Neuronal stem cell (in vitro differentiated cells): ENCODE measurements at regions not wholly inside any gene's neighbourhood (a gene's known extent, or its start where the extent isn't known, plus 50 kb on each side); places are given as distances from the start of the nearest gene placed in this dataset.
A peak's percentile ranks its signal among the peaks of the same experiment; 100 is the strongest.

Source experiments
- DNase-seq: peaks from one replicate; pipeline ENCODE4 v3.0.0-alpha.2; 2013; ENCODE audit warnings: low spot score
- H2AFZ ChIP-seq: one replicate; pipeline ENCODE4 v1.6.1; 2013; ENCODE audit warnings: mild to moderate bottlenecking, low read length, inconsistent platforms
- H2AK5ac ChIP-seq: 2 replicates; pipeline ENCODE4 v1.6.1; 2013; ENCODE audit warnings: low read depth, mild to moderate bottlenecking, inconsistent platforms, low read length, moderate library complexity, mixed read lengths
- H2BK120ac ChIP-seq: 2 replicates; pipeline ENCODE4 v1.6.1; 2013; ENCODE audit warnings: low read depth, mild to moderate bottlenecking, inconsistent platforms, low read length, moderate library complexity, mixed read lengths
- H2BK12ac ChIP-seq: one replicate; pipeline ENCODE4 v1.6.1; 2013; ENCODE audit warnings: low read length, inconsistent platforms
- H2BK15ac ChIP-seq: 2 replicates; pipeline ENCODE4 v1.6.1; 2013; ENCODE audit warnings: mild to moderate bottlenecking, low read length, inconsistent platforms, mixed read lengths
- H2BK5ac ChIP-seq: one replicate; pipeline ENCODE4 v1.6.1; 2013; ENCODE audit warnings: inconsistent platforms, mild to moderate bottlenecking, low read length, moderate library complexity
- H3K14ac ChIP-seq: one replicate; pipeline ENCODE4 v1.6.1; 2013; ENCODE audit warnings: low read length, inconsistent platforms
- H3K18ac ChIP-seq: 2 replicates; pipeline ENCODE4 v1.6.1; 2013; ENCODE audit warnings: low read length, inconsistent platforms
- H3K23ac ChIP-seq: 2 replicates; pipeline ENCODE4 v1.6.1; 2013; ENCODE audit warnings: low read depth, mild to moderate bottlenecking, mixed read lengths, low read length, inconsistent platforms; ENCODE audit not compliant: poor library complexity
- H3K27ac ChIP-seq: replicated peaks from 3 replicates; pipeline ENCODE4 v1.5.1; 2013; ENCODE audit warnings: low read length, inconsistent platforms
- H3K27me3 ChIP-seq, 3 experiments: 2 replicates each; pipeline ENCODE4 v1.6.1; 2013; ENCODE audit warnings: low read length in 3 of 3, mild to moderate bottlenecking in 2 of 3, inconsistent platforms in 1 of 3, low read depth in 1 of 3, mixed read lengths in 1 of 3, moderate library complexity in 1 of 3; ENCODE audit not compliant: control insufficient read depth in 3 of 3, insufficient read depth in 3 of 3
- H3K36me3 ChIP-seq, 2 donors: replicated peaks in 1 of 2; 2 replicates each; pipeline ENCODE4 v1.6.1; 2013; ENCODE audit warnings: low read length in 2 of 2; ENCODE audit not compliant: control insufficient read depth in 2 of 2, insufficient read depth in 2 of 2
- H3K4ac ChIP-seq: 2 replicates; pipeline ENCODE4 v1.6.1; 2013; ENCODE audit warnings: inconsistent platforms, mild to moderate bottlenecking, low read length, moderate library complexity
- H3K4me1 ChIP-seq, 2 donors: 1 replicate in 1 of 2; 2 replicates in 1 of 2; pipeline ENCODE4 v1.6.1; 2013; ENCODE audit warnings: low read length in 2 of 2, low read depth in 1 of 2; ENCODE audit not compliant: control insufficient read depth in 2 of 2, insufficient read depth in 1 of 2
- H3K4me2 ChIP-seq: one replicate; pipeline ENCODE4 v1.6.1; 2013; ENCODE audit warnings: mild to moderate bottlenecking, low read length, inconsistent platforms; ENCODE audit not compliant: insufficient read depth, poor library complexity, severe bottlenecking
- H3K4me3 ChIP-seq, 2 donors: 2 replicates each; pipeline ENCODE4 v1.5.1; 2013; ENCODE audit warnings: low read length in 2 of 2, mild to moderate bottlenecking in 2 of 2, inconsistent platforms in 1 of 2, moderate library complexity in 1 of 2
- H3K79me1 ChIP-seq: one replicate; pipeline ENCODE4 v1.6.1; 2013; ENCODE audit warnings: low read depth, mild to moderate bottlenecking, inconsistent platforms, low read length, moderate library complexity
- H3K9ac ChIP-seq: one replicate; pipeline ENCODE4 v1.6.1; 2013; ENCODE audit warnings: mild to moderate bottlenecking, low read depth, low read length, inconsistent platforms; ENCODE audit not compliant: poor library complexity
- H3K9me3 ChIP-seq, 2 donors: replicated peaks in 1 of 2; 2 replicates each; pipeline versions ENCODE3 to v1.6.1; 2013; ENCODE audit warnings: low read length in 2 of 2, mild to moderate bottlenecking in 2 of 2, inconsistent platforms in 1 of 2, low read depth in 1 of 2, mixed read lengths in 1 of 2, moderate library complexity in 1 of 2; ENCODE audit not compliant: control insufficient read depth in 2 of 2, insufficient read depth in 1 of 2
- H4K8ac ChIP-seq: one replicate; pipeline ENCODE4 v1.6.1; 2013; ENCODE audit warnings: low read depth, mild to moderate bottlenecking, inconsistent platforms, low read length, moderate library complexity
- H4K91ac ChIP-seq: one replicate; pipeline ENCODE4 v1.6.1; 2013; ENCODE audit warnings: low read length, low read depth, mild to moderate bottlenecking, inconsistent platforms; ENCODE audit not compliant: poor library complexity
- WGBS, 2 donors: extraction: QIAGEN DNeasy Blood & Tissue Kit; methylation state at CpG; one replicate each; pipeline ENCODE4 v1.1.7; 2013; ENCODE audit warnings: missing lambda C conversion rate in 2 of 2, mixed read lengths in 1 of 2; ENCODE audit not compliant: insufficient read length in 2 of 2, insufficient replicate concordance in 1 of 2; ENCODE audit errors: extremely low coverage in 2 of 2; 5-methylcytosine and 5-hydroxymethylcytosine counted together

- DNase-seq, result no peak
- Histone ChIP-seq H2BK5ac (no peak overlapping the region), H3K4me3 (no peak overlapping the region), H3K79me1 (no peaks in the 10 kb centered on the region), H2AK5ac (no peak overlapping the region), H3K27ac (no peak overlapping the region), H3K36me3 (no peaks in the 10 kb centered on the region), H4K91ac (no peak overlapping the region), H2BK15ac (peak overlapping the region; percentile 11), H3K27me3 (peaks cover 0 to 5% (median 0%) of the 10 kb centered on the region in 3 experiments), H2BK12ac (no peak overlapping the region), H3K23ac (no peak overlapping the region), H3K9me3 (no peaks in the 10 kb centered on the region), H3K18ac (no peak overlapping the region), H3K14ac (no peak overlapping the region), H4K8ac (no peak overlapping the region), H3K4me1 (peaks cover 0 to 6% of the 10 kb centered on the region in 2 donors), H3K4ac (no peak overlapping the region), H2AFZ (no peak overlapping the region), H3K9ac (no peak overlapping the region), H2BK120ac (no peak overlapping the region), H3K4me2 (no peak overlapping the region)
- WGBS, 2 donors, result no CpG with 5 or more reads among the region's 15 CpGs
These were observed 110.7 kb upstream of the SDK2 start for GRCh38 chr17:73754886-73755400.

GRCh38 chr17:73757420-73757819 lies 113.2 kb upstream of the SDK2 start:
- no peak overlapping the region for H2BK120ac ChIP-seq
- no peaks in the 10 kb centered on the region for H3K79me1 ChIP-seq
- no peak overlapping the region for H3K14ac ChIP-seq
- H3K9me3 ChIP-seq, result no peaks in the 10 kb centered on the region
- H3K27ac ChIP-seq, result no peak overlapping the region
- H2BK15ac ChIP-seq, result peak overlapping the region; percentile 11
- no peak overlapping the region for H2AK5ac ChIP-seq
- H2BK5ac ChIP-seq, result no peak overlapping the region
- H3K9ac ChIP-seq, result no peak overlapping the region
- H2BK12ac ChIP-seq, result no peak overlapping the region
- no peak overlapping the region for H3K23ac ChIP-seq
- H3K4me3 ChIP-seq, result no peak overlapping the region
- H3K4me2 ChIP-seq, result no peak overlapping the region
- no peaks in the 10 kb centered on the region for H3K36me3 ChIP-seq
- H4K8ac ChIP-seq, result no peak overlapping the region
- H3K4me1 ChIP-seq, result peaks cover 0 to 14% of the 10 kb centered on the region in 2 donors
- no CpG with 5 or more reads among the region's 12 CpGs for WGBS, 2 donors
- peaks cover 0 to 6% (median 0%) of the 10 kb centered on the region in 3 experiments for H3K27me3 ChIP-seq
- no peak overlapping the region for H4K91ac ChIP-seq
- peak overlapping the region; percentile 67 for H3K18ac ChIP-seq
- no peak for DNase-seq
- no peak overlapping the region for H3K4ac ChIP-seq
- no peak overlapping the region for H2AFZ ChIP-seq

- peaks cover 0 to 14% of the 10 kb centered on the region in 2 donors for H3K4me1 ChIP-seq
- H4K91ac ChIP-seq, result no peak overlapping the region
- no peak for DNase-seq
- no peak overlapping the region for H2BK120ac ChIP-seq
- H3K23ac ChIP-seq, result no peak overlapping the region
- no peak overlapping the region for H2AFZ ChIP-seq
- no peak overlapping the region for H3K4me2 ChIP-seq
- H3K9me3 ChIP-seq, result no peaks in the 10 kb centered on the region
- no peak overlapping the region for H3K4me3 ChIP-seq
- H3K27me3 ChIP-seq, result peaks cover 0 to 6% (median 0%) of the 10 kb centered on the region in 3 experiments
- H3K9ac ChIP-seq, result peak overlapping the region; percentile 30
- H2BK5ac ChIP-seq, result no peak overlapping the region
- H3K4ac ChIP-seq, result no peak overlapping the region
- no peak overlapping the region for H2AK5ac ChIP-seq
- no peak overlapping the region for H4K8ac ChIP-seq
- H3K18ac ChIP-seq, result peak overlapping the region; percentile 24
- H3K14ac ChIP-seq, result no peak overlapping the region
- H2BK15ac ChIP-seq, result no peak overlapping the region
- no peak overlapping the region for H2BK12ac ChIP-seq
- no CpG with 5 or more reads among the region's 7 CpGs for WGBS, 2 donors
- no peaks in the 10 kb centered on the region for H3K36me3 ChIP-seq
- no peak overlapping the region for H3K27ac ChIP-seq
- no peaks in the 10 kb centered on the region for H3K79me1 ChIP-seq
These were observed 114.0 kb upstream of the SDK2 start for GRCh38 chr17:73758245-73758644.

- no peak overlapping the region for H2AK5ac ChIP-seq
- no peak overlapping the region for H2BK15ac ChIP-seq
- no peaks in the 10 kb centered on the region for H3K79me1 ChIP-seq
- H4K8ac ChIP-seq, result no peak overlapping the region
- no CpG with 5 or more reads among the region's 8 CpGs for WGBS, 2 donors
- no peak for DNase-seq
- H3K4me1 ChIP-seq, result peaks cover 0 to 14% of the 10 kb centered on the region in 2 donors
- no peaks in the 10 kb centered on the region for H3K36me3 ChIP-seq
- no peak overlapping the region for H3K18ac ChIP-seq
- no peak overlapping the region for H3K4me3 ChIP-seq
- no peak overlapping the region for H2BK12ac ChIP-seq
- H4K91ac ChIP-seq, result no peak overlapping the region
- H3K4me2 ChIP-seq, result no peak overlapping the region
- peaks cover 0 to 6% (median 0%) of the 10 kb centered on the region in 3 experiments for H3K27me3 ChIP-seq
- no peak overlapping the region for H3K9ac ChIP-seq
- no peak overlapping the region for H2AFZ ChIP-seq
- H3K4ac ChIP-seq, result no peak overlapping the region
- H3K27ac ChIP-seq, result no peak overlapping the region
- no peak overlapping the region for H2BK120ac ChIP-seq
- H3K23ac ChIP-seq, result peak overlapping the region; percentile 11
- H3K9me3 ChIP-seq, result no peaks in the 10 kb centered on the region
- H2BK5ac ChIP-seq, result no peak overlapping the region
- no peak overlapping the region for H3K14ac ChIP-seq
These were observed 115.1 kb upstream of the SDK2 start for GRCh38 chr17:73759324-73759723.
